ENCODE measurements at regions not wholly inside any gene's neighbourhood (a gene's known extent, or its start where the extent isn't known, plus 50 kb on each side); places are given as distances from the start of the nearest gene placed in this dataset.

DNA sequence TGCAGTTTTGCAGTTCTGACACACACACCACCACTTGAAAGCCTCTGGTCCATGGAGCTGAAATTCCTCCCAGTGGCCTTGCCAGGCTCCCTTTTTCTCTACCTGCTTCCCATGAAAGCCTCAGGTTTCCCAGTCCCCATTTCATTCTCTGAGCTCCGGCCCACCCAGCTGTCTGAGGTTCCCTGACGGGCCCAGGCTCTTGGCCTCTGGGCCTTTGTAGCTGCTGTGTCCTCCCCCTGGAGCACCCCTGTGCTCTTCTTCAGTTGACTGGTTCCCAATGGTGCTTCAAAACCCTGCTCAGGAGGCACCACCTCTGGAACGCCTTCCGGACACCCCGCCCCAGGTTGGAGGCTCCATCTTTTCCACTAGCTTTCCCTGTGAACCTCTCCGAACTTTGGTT, 155.9 kb upstream of the SHB start:
- no peak for DNase-seq

DNA sequence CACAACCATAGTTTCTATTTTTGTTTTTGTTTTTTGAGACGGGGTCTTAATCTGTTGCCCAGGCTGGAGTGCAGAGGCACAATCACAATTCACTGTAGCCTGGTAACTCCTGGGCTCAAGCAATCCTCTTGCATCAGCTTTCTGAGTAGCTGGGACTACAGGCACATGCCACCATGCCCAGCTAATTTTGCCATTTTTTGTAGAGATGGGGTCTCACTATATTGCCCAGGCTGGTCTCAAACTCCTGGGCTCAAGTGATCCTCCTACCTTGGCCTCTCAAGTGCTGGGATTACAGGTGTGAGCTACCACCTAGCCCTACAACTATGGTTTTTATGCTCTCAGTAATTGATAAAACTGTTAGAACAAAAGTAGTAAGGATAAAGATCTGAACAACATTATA, 147.5 kb upstream of the SHB start:
- DNase-seq = no peak

DNA sequence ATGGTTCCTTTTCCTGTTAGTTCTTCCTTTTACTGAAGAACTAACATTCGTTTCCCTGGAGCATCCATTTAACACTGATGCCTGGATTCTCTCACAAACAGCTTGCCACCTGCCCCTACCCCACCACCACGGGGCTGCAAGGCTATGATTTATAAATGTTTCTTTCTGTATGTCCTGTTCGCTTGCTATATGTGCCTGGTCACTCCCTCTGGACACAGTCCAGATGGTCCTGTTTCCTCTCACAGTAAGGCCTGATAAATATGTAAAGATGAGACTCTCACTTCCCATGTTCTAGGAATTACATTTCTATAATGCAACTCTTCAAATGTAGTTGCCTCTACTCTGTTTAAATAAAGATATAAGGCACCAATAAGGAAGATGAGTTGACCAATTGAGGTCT, 146.4 kb upstream of the SHB start:
- DNase-seq = no peak

DNA sequence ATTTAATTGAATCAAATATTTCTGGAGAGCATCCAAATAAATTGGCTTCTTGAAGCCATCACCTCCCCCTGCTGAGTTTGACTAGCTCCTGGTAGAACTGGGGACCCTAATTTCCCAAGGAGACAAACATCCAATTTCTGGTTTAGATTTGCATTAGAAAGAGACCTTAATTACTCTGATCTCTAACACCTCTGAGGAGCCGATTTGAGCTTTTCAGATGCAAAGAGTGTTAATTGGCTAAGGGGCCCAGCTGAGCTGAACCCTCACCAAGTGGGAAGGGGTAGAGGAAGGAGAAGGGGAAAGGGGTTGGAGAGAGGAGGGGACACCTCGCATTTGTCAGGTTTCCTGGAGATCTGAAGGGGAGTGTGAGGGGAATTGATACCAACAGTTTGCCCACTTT, 145.4 kb upstream of the SHB start:
- DNase-seq = no peak

- no peak for DNase-seq
These were observed 144.7 kb upstream of the SHB start for GRCh38 chr9:38213631-38214299.

- DNase-seq = no peak
These were observed 143.0 kb upstream of the SHB start for GRCh38 chr9:38212016-38212415.

DNA sequence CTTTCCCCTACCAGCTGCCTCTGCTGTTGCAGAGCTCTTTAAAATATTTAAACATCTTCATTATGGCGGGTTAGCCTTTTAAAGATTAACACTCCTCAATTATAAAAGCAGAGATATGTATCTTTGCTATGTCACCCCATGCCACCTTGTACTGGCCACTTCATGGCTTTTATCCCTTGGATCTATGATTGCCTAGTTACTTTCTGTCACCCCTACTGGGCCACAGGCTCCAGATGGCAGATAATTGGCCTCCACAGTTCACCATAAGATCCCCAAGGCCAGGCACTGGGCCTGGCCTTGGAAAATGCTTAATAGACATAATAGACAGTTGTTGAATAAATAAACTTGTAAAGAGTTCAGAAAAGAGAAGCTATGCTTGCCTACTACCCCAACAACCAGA, 142.0 kb upstream of the SHB start:
- DNase-seq = no peak

- no peak for DNase-seq
These were observed 139.3 kb upstream of the SHB start for GRCh38 chr9:38208206-38208901.

- DNase-seq = no peak
These were observed 138.3 kb upstream of the SHB start for GRCh38 chr9:38207247-38207778.

- DNase-seq = no peak
These were observed 136.3 kb upstream of the SHB start for GRCh38 chr9:38205279-38205678.

- no peak for DNase-seq
These were observed 133.4 kb upstream of the SHB start for GRCh38 chr9:38202336-38202938.

DNA sequence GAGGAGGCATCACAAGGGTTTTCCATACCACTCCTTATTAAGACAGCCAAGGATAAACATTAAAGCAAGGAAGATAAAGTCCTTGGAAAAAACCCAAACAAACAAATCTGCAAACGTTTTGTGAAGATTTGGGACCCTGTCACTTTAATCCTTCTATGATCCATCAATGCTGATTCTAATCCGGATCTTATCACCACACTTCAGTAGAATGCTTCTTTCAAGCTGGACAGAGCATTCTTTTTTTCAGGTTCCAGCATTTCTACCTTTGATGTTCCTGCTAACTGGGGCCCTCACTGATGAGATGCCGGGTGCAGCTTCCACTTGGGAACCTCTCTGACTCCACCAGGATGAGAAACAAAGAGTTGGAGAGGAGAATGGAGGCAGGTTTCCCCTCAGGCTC, 132.8 kb upstream of the SHB start:
- DNase-seq = no peak

- no peak for DNase-seq
These were observed 131.4 kb upstream of the SHB start for GRCh38 chr9:38200431-38200830.

DNA sequence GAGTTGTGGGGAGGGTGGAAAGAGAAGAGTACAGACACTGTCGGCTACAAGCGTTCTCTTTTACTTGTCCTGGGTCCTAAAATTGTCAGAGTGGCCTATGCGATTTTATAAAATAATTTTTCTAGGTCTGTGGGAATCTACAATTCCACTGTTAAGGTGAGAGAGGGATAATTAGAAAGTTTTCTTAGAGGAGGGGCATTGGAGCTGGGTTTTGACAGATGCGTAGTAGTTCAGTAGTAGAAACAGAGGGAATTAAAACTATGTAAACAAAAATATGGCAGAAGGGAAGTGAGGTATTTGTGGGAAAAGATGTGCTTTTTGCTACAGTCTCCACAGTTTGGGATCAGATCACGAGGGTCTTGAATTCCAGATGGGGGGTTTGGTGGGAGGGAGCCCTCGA, 129.1 kb upstream of the SHB start:
- no peak for DNase-seq

DNA sequence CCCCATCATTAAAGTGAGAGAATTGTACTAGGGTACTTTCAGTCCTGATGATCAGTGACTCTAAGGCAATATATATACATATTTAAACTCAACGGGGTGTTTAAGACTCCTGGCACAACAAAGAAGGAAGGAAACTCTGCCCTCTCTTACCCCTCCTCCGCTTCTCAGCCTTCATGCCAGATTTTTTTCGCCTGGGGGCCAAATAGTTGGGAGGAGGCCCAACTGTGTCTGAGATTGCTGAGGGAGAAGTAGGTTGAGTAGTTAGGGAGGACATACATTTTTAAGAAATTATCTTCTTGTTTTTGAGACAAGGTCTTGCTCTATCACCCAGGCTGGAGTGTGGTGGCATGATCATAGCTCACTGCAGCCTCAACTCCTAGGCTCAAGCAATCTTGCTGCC, 127.7 kb upstream of the SHB start:
- no peak for DNase-seq

GRCh38 chr9:38195737-38196161, 126.7 kb upstream of the SHB start:
- no peak for DNase-seq

- no peak for DNase-seq
These were observed 125.8 kb upstream of the SHB start for GRCh38 chr9:38194870-38195269.

DNA sequence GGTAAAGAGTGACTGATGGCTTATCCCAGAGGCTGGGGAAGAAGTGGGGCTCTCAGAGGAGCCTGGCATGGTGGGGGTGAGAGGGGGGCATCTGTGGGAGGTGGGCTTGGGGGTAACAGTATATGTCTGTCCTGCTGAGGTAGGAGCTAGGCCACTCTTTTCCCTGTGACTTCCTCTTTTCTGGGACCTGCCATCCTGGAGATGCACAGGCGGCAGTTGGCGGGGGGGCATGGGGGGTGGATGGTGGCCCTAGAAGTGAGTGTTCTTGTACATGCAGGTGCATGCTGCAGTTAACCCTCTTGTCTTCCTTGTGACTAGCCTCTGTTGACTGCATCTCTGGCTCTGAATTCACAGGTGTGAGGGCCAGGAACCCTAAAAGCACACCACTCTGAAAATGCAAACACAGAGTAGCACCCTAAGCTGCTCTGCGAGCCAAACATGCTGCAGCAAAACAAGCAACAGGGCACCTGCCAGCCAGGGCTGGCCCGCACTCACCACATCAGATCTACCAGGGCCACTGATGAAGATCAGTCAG, 123.8 kb upstream of the SHB start:
- DNase-seq = no peak

DNA sequence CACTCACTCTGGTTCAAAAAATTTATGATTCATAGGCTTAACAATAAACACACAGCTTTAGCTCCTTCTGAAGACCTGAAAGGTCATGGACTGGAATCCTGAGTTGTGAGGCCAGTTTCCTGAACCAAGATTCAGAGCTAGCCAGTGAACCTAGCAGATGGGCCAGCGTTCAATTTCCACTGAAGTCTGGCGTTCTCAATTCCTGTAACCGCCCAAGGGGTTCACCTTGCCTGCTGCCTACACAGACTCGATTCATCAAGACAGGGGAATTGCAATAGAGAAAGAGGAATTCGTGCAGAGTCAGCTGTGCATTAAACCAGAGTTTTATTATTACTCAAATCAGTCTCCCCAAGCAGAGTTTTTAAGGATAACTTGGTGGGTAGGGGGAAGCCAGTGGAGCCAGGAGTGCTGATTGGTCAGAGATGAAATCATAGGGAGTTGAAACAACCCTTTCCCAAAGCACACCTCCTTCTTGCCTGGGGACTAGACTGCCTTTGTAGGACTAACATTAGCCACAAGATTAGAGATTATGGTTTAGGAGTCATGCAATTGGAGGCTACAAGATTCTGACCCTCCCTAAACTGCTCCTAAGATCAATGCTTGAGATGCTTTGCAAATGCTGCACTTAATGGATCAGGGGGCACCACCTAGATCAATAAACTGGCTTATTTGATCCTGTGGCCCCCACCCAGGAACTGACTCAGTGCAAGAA, 117.5 kb upstream of the SHB start:
- DNase-seq = no peak

DNA sequence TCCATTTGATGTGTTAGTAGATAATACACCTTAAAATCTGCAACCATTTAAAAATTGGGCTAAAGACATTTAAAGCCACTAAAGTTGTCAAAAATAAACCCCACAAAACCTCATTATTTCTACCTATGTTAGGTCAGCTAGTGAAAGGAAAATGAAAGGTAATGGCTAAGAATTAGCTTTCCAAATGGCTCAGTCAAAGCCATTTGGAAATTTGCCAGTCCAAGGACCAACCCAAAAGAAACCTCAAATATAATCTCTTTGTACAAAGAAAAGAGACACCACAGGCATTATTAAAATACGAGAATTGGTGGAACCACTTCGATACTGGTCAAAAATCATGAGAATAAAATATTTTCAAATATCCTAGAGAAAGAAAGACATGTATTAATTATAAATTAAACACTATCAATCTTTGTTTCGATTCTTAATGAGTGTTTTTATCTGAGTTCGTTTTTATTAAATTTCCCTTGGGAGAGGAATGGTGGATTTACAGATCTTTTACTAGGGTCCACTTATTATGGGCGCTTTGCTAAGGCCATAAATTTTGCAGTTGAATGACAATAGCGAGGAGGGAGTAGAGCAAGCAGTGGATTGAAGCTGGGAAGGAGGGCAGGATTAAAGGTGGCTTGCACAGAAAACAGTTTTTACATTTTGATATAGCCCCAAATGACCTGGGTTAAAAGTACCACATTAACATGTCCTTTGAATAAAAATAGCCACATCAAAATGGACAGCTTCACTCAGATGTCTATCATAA, 116.8 kb upstream of the SHB start:
- DNase-seq = no peak

- DNase-seq = no peak
These were observed 115.1 kb upstream of the SHB start for GRCh38 chr9:38183994-38184568.

- DNase-seq = no peak
These were observed 113.3 kb upstream of the SHB start for GRCh38 chr9:38182321-38182720.

Data from activated CD4-positive, alpha-beta T cell treated with anti-CD3 and anti-CD28 coated beads for 4 hours (primary cell).